ENCODE measurements at regions not wholly inside any gene's neighbourhood (a gene's known extent, or its start where the extent isn't known, plus 50 kb on each side); places are given as distances from the start of the nearest gene placed in this dataset.

- intact Hi-C loops (cut with DNase I) = no loop called here
- TF ChIP-seq POLR2A (IDR thresholded peaks at IDR 0.05) = no peak
- Histone ChIP-seq H3K27ac (no peak overlapping the region), H3K4me3 (no peak overlapping the region), H3K9me3 (peaks cover 0 to 9% (median 0%) of the 10 kb centered on the region in 3 donors), H3K4me1 (no peaks in the 10 kb centered on the region), H3K36me3 (no peaks in the 10 kb centered on the region), H3K27me3 (no peaks in the 10 kb centered on the region)
- DNase-seq = no peak
- 92% methylated on average over 15 of the region's 28 CpGs; no CpG with 5 or more reads in 1 of the 2 donors for whole genome bisulfite sequencing, 2 donors
These were observed 1672.7 kb upstream of the PCDH7 start for GRCh38 chr4:29047341-29048041.

- H3K36me3 ChIP-seq = no peaks in the 10 kb centered on the region
- H3K27ac ChIP-seq = no peak overlapping the region
- intact Hi-C loops (cut with DNase I) = no loop called here
- no peaks in the 10 kb centered on the region for H3K27me3 ChIP-seq
- no peak for DNase-seq
- no peak for TF ChIP-seq CTCF (IDR thresholded peaks at IDR 0.05)
- no peaks in the 10 kb centered on the region for H3K4me1 ChIP-seq
- H3K9me3 ChIP-seq = peaks cover 0 to 9% (median 0%) of the 10 kb centered on the region in 3 donors
- no peak overlapping the region for H3K4me3 ChIP-seq
- WGBS, 2 donors = 38 to 40% methylated on average over 4 of the region's 4 CpGs
These were observed 1668.7 kb upstream of the PCDH7 start for GRCh38 chr4:29051381-29051965.

- Histone ChIP-seq H3K4me1 (no peaks in the 10 kb centered on the region), H3K4me3 (no peak overlapping the region), H3K27ac (no peak overlapping the region), H3K27me3 (no peaks in the 10 kb centered on the region), H3K9me3 (peaks cover 0 to 6% (median 0%) of the 10 kb centered on the region in 3 donors), H3K36me3 (no peaks in the 10 kb centered on the region)
- no peak for TF ChIP-seq CTCF (IDR thresholded peaks at IDR 0.05)
- TF ChIP-seq POLR2A (IDR thresholded peaks at IDR 0.05) = no peak
- intact Hi-C loops (cut with DNase I) = no loop called here
- DNase-seq = no peak
- 53 to 60% methylated on average over 4 of the region's 4 CpGs for WGBS, 2 donors
These were observed 1667.9 kb upstream of the PCDH7 start for GRCh38 chr4:29052266-29052665.

- TF ChIP-seq CTCF (IDR thresholded peaks at IDR 0.05) (no peak), POLR2A (IDR thresholded peaks at IDR 0.05) (no peak)
- DNase-seq = no peak
- H3K36me3 ChIP-seq = no peaks in the 10 kb centered on the region
- H3K4me1 ChIP-seq = no peaks in the 10 kb centered on the region
- 43 to 60% methylated on average over 2 of the region's 2 CpGs for WGBS, 2 donors
- no peak overlapping the region for H3K27ac ChIP-seq
- intact Hi-C loops (cut with DNase I) = no loop called here
- no peaks in the 10 kb centered on the region for H3K27me3 ChIP-seq
- no peaks in the 10 kb centered on the region for H3K9me3 ChIP-seq
- H3K4me3 ChIP-seq = no peak overlapping the region
These were observed 1661.6 kb upstream of the PCDH7 start for GRCh38 chr4:29058531-29058930.

GRCh38 chr4:29066861-29067260, 1653.3 kb upstream of the PCDH7 start:
- no peak overlapping the region for H3K4me3 ChIP-seq
- no peaks in the 10 kb centered on the region for H3K27me3 ChIP-seq
- H3K4me1 ChIP-seq = no peaks in the 10 kb centered on the region
- 54 to 69% methylated on average over 2 of the region's 2 CpGs for WGBS, 2 donors
- H3K27ac ChIP-seq = no peak overlapping the region
- no peak for DNase-seq
- intact Hi-C loops (cut with DNase I) = no loop called here
- no peak for TF ChIP-seq CTCF (IDR thresholded peaks at IDR 0.05)
- no peak for TF ChIP-seq POLR2A (IDR thresholded peaks at IDR 0.05)
- H3K9me3 ChIP-seq = peaks cover 0 to 5% (median 0%) of the 10 kb centered on the region in 3 donors
- no peaks in the 10 kb centered on the region for H3K36me3 ChIP-seq
